HPDE6-E6E7 (cell line): ENCODE measurements at regions not wholly inside any gene's neighbourhood (a gene's known extent, or its start where the extent isn't known, plus 50 kb on each side); places are given as distances from the start of the nearest gene placed in this dataset.

Source experiments
- DNase-seq: peaks from one replicate; pipeline ENCODE4 v3.0.0; 2011; ENCODE audit warnings: missing footprints; ENCODE audit errors: extremely low spot score

GRCh38 chr16:9568261-9568660 is 476.8 kb downstream of the HAPSTR1 start:
- DNase-seq = no peak

- no peak for DNase-seq
These were observed 479.1 kb downstream of the HAPSTR1 start for GRCh38 chr16:9570521-9570920.

- no peak for DNase-seq
These were observed 487.0 kb downstream of the HAPSTR1 start for GRCh38 chr16:9578459-9578858.

- no peak for DNase-seq
These were observed 488.6 kb downstream of the HAPSTR1 start for GRCh38 chr16:9580025-9580424.

GRCh38 chr16:9593440-9593839 is 502.0 kb downstream of the HAPSTR1 start:
- DNase-seq = no peak

- DNase-seq = no peak
These were observed 502.6 kb downstream of the HAPSTR1 start for GRCh38 chr16:9594047-9594446.

GRCh38 chr16:9594946-9595345 is 503.5 kb downstream of the HAPSTR1 start:
- no peak for DNase-seq

- no peak for DNase-seq
These were observed 503.9 kb downstream of the HAPSTR1 start for GRCh38 chr16:9595393-9595792.

- no peak for DNase-seq
These were observed 505.3 kb downstream of the HAPSTR1 start for GRCh38 chr16:9596788-9597187.

GRCh38 chr16:9597967-9598730 is 506.7 kb downstream of the HAPSTR1 start:
- DNase-seq = no peak

- DNase-seq = no peak
These were observed 507.3 kb downstream of the HAPSTR1 start for GRCh38 chr16:9598731-9599083.

- no peak for DNase-seq
These were observed 508.1 kb downstream of the HAPSTR1 start for GRCh38 chr16:9599415-9600120.

- no peak for DNase-seq
These were observed 510.7 kb downstream of the HAPSTR1 start for GRCh38 chr16:9602189-9602588.

- DNase-seq = no peak
These were observed 511.9 kb downstream of the HAPSTR1 start for GRCh38 chr16:9603316-9603715.

GRCh38 chr16:9607515-9608230 is 516.2 kb downstream of the HAPSTR1 start:
- no peak for DNase-seq

- no peak for DNase-seq
These were observed 519.3 kb downstream of the HAPSTR1 start for GRCh38 chr16:9610727-9611126.

GRCh38 chr16:9612267-9612666 is 520.8 kb downstream of the HAPSTR1 start:
- no peak for DNase-seq

GRCh38 chr16:9614389-9614788 is 522.9 kb downstream of the HAPSTR1 start:
- no peak for DNase-seq

- no peak for DNase-seq
These were observed 530.8 kb downstream of the HAPSTR1 start for GRCh38 chr16:9622268-9622667.

GRCh38 chr16:9625122-9625521 is 533.7 kb downstream of the HAPSTR1 start:
- no peak for DNase-seq

- no peak for DNase-seq
These were observed 536.0 kb downstream of the HAPSTR1 start for GRCh38 chr16:9627427-9627826.

- no peak for DNase-seq
These were observed 538.7 kb downstream of the HAPSTR1 start for GRCh38 chr16:9630119-9630518.

- DNase-seq = no peak
These were observed 539.5 kb downstream of the HAPSTR1 start for GRCh38 chr16:9630985-9631384.
